ENCODE measurements at regions not wholly inside any gene's neighbourhood (a gene's known extent, or its start where the extent isn't known, plus 50 kb on each side); places are given as distances from the start of the nearest gene placed in this dataset.

DNA sequence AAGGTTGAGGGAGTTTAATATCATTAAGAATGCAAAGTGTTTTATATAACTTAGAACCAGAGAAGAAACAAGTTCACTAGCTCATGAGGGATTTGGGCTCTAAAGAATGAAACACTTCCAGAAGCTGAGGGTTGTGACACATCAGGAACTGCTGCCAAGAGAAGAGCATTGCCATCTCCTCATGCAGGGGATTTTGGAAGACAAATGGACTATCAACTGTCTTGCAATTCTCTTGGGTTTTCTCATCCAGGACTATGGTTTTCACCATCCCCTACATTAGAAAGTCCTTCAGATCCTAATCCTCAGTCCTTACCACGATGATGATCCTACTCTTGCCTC, 59.7 kb upstream of the KL start:
- no peak overlapping the region for H3K27ac ChIP-seq
- no peaks in the 10 kb centered on the region for H3K4me1 ChIP-seq (ENCODE audit: control insufficient read depth in 1 of 2, low read depth in 2 of 2)
- H3K9me3 ChIP-seq = no peaks in the 10 kb centered on the region
- no peaks in the 10 kb centered on the region for H3K36me3 ChIP-seq
- TF ChIP-seq, protein P1, sequence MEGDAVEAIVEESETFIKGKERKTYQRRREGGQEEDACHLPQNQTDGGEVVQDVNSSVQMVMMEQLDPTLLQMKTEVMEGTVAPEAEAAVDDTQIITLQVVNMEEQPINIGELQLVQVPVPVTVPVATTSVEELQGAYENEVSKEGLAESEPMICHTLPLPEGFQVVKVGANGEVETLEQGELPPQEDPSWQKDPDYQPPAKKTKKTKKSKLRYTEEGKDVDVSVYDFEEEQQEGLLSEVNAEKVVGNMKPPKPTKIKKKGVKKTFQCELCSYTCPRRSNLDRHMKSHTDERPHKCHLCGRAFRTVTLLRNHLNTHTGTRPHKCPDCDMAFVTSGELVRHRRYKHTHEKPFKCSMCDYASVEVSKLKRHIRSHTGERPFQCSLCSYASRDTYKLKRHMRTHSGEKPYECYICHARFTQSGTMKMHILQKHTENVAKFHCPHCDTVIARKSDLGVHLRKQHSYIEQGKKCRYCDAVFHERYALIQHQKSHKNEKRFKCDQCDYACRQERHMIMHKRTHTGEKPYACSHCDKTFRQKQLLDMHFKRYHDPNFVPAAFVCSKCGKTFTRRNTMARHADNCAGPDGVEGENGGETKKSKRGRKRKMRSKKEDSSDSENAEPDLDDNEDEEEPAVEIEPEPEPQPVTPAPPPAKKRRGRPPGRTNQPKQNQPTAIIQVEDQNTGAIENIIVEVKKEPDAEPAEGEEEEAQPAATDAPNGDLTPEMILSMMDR (IDR thresholded peaks at IDR 0.05) = no peak
- no peak overlapping the region for H3K4me3 ChIP-seq
- DNase-seq (ENCODE audit: low spot score) (no peak), ATAC-seq (ENCODE audit: insufficient number of reproducible peaks, low FRiP score, low read depth) (no peak)
- H3K27me3 ChIP-seq (replicated peaks; ENCODE audit: insufficient read depth) = no peaks in the 10 kb centered on the region

DNA sequence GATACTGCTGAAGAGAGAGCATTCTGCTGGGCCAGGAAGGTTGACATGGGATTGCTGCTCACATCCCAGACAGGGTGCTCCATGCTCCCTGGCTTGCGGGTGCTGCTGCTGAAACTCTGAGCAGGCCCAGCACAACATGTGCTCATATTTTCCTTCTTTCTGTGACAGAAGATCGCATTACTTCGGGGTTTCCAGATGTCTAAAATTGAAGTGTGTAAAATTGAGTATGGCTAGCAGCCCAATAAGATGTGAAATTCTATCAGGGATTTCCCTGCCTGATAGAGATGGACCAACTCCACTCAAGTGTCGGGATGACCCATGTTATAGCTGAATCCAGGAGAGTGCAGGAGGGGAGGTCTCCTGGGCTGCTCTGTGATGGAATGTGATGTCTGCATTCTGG, 55.6 kb upstream of the KL start:
- Histone ChIP-seq H3K9me3 (no peaks in the 10 kb centered on the region), H3K4me3 (no peak overlapping the region), H3K27me3 (replicated peaks; ENCODE audit: insufficient read depth) (no peaks in the 10 kb centered on the region), H3K36me3 (no peaks in the 10 kb centered on the region), H3K4me1 (ENCODE audit: control insufficient read depth in 1 of 2, low read depth in 2 of 2) (no peaks in the 10 kb centered on the region), H3K27ac (no peak overlapping the region)
- TF ChIP-seq, protein P1 (IDR thresholded peaks at IDR 0.05) = no peak
- ATAC-seq (ENCODE audit: insufficient number of reproducible peaks, low FRiP score, low read depth) = no peak
- DNase-seq (ENCODE audit: low spot score) = no peak

DNA sequence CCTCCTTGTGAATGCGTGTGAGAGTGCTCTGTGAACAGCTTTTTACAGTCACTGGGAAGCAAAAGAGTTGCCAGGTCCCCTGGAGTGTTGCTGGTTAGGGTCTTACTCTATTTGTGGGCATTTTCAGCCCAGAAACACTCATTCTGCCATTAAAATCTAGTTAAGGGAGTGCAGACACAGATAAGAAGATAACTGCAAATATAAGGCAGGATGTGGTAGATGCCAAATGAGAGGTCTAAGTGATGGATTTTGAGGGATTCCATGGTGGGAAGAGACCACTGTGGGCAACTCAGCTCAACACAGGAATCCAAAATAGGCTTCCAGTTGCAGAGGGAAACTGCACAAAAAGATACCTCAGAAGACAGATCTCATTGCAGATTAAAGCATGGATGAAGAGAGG, 54.5 kb upstream of the KL start:
- Histone ChIP-seq H3K4me3 (no peak overlapping the region), H3K36me3 (no peaks in the 10 kb centered on the region), H3K27me3 (replicated peaks; ENCODE audit: insufficient read depth) (no peaks in the 10 kb centered on the region), H3K9me3 (no peaks in the 10 kb centered on the region), H3K27ac (no peak overlapping the region), H3K4me1 (ENCODE audit: control insufficient read depth in 1 of 2, low read depth in 2 of 2) (no peaks in the 10 kb centered on the region)
- TF ChIP-seq, protein P1 (IDR thresholded peaks at IDR 0.05) = no peak
- no peak for ATAC-seq (ENCODE audit: insufficient number of reproducible peaks, low FRiP score, low read depth)
- no peak for DNase-seq (ENCODE audit: low spot score)

DNA sequence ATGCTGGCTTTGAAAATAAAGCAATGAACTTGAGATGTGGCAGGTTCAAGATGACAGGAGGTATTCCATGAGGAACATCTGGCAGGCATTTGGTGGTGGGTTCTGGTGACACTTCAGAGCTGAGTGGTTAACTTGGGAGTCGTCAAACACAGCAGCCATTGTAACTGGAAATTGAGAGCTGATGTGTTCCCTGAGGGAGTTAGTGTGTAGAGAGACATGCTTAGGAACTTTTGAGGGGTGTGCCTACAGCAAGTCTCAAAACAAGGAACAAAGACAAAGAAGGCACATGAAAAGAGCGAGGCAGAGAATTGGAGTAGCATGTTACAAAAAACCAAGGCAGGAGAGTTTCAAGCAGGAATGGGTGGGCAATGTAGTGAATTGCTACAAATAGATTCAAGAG, 53.9 kb upstream of the KL start:
- H3K4me1 ChIP-seq (ENCODE audit: control insufficient read depth in 1 of 2, low read depth in 2 of 2) = no peaks in the 10 kb centered on the region
- no peaks in the 10 kb centered on the region for H3K27me3 ChIP-seq (replicated peaks; ENCODE audit: insufficient read depth)
- H3K9me3 ChIP-seq = no peaks in the 10 kb centered on the region
- no peaks in the 10 kb centered on the region for H3K36me3 ChIP-seq
- ATAC-seq (ENCODE audit: insufficient number of reproducible peaks, low FRiP score, low read depth) (no peak), DNase-seq (ENCODE audit: low spot score) (no peak)
- H3K4me3 ChIP-seq = no peak overlapping the region
- TF ChIP-seq, protein P1 (IDR thresholded peaks at IDR 0.05) = no peak
- H3K27ac ChIP-seq = no peak overlapping the region

DNA sequence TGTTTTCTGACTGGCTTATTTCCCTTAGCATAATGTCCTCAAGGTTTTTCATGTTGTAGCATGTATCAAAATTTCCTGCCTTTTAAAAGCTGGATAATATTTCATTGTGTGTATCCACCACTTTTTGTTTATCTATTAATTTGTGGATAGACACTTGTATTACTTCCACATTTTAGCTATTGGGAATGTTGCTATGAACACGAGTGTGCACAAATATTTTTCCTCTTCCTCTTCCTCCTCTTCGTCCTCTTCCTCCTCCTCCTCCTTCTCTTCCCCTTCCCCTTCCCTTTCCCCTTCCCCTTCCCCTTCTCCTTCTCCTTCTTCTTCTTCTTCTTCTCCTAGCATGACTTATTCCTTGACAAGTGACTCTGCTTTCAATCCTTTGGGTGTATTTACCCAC, 51.2 kb upstream of the KL start:
- TF ChIP-seq, protein P1 (IDR thresholded peaks at IDR 0.05) = no peak
- Histone ChIP-seq H3K4me1 (ENCODE audit: control insufficient read depth in 1 of 2, low read depth in 2 of 2) (peaks cover 0 to 11% of the 10 kb centered on the region in 2 donors), H3K27ac (no peak overlapping the region), H3K4me3 (no peak overlapping the region), H3K9me3 (no peaks in the 10 kb centered on the region), H3K36me3 (no peaks in the 10 kb centered on the region), H3K27me3 (replicated peaks; ENCODE audit: insufficient read depth) (no peaks in the 10 kb centered on the region)
- DNase-seq (ENCODE audit: low spot score) (no peak), ATAC-seq (ENCODE audit: insufficient number of reproducible peaks, low FRiP score, low read depth) (no peak)
